Nucleus accumbens (tissue), 56 donors: ENCODE measurements at regions not wholly inside any gene's neighbourhood (a gene's known extent, or its start where the extent isn't known, plus 50 kb on each side); places are given as distances from the start of the nearest gene placed in this dataset.
"Not testable (repeated sequence)": the region's sequence is repeated elsewhere in the genome, so short reads cannot be mapped to it uniquely, and the experiment has no call there.

Source experiments
- DNase-seq, 56 donors: peaks; one replicate each; lab custom pipeline; 2025; lab: John Stamatoyannopoulos, UW

DNA sequence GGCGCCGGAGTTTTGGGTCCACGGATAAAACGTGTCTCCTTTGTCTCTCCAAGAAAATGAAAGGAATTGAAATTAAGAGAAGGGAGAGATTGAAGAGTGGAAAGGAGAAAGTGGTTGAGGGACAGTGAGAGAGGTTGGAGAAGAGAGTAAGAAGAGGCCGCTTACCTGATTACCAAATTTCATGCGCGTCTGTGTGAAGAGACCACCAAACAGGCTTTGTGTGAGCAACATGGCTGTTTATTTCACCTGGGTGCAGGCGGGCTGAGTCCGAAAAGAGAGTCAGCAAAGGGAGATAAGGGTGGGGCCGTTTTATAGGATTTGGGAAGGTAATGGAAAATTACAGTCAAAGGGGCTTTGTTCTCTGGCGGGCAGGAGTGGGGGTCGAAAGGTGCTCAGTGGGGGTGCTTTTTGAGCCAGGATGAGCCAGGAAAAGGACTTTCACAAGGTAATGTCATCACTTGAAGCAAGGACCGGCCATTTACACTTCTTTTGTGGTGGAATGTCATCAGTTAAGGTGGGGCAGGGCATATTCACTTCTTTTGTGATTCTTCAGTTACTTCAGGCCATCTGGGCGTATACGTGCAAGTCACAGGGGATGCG lies 113.0 kb upstream of the CDH11 start:
- not testable (repeated sequence) for DNase-seq

DNA sequence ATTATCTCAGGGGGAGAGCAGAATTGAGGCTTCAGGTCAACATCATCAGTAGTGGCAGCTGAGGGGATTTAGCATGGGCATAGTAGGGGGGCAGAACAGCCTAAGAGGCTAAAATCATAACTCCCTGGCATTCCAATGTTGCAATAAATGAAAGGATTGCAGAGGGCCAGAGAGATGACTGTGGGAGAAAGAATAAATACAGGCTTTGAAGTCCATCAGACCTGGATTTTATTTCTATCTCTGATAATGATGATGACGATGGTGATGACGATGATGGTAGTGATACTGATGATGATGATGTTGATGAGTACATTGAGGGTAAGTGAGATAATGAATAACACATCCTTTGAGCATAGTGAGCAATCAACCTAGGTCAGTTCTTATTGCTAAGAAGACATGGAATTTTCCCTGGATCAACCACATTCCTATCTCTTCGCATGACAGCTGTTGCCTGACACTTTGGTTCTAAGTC lies 107.4 kb upstream of the CDH11 start:
- no peak for DNase-seq

DNA sequence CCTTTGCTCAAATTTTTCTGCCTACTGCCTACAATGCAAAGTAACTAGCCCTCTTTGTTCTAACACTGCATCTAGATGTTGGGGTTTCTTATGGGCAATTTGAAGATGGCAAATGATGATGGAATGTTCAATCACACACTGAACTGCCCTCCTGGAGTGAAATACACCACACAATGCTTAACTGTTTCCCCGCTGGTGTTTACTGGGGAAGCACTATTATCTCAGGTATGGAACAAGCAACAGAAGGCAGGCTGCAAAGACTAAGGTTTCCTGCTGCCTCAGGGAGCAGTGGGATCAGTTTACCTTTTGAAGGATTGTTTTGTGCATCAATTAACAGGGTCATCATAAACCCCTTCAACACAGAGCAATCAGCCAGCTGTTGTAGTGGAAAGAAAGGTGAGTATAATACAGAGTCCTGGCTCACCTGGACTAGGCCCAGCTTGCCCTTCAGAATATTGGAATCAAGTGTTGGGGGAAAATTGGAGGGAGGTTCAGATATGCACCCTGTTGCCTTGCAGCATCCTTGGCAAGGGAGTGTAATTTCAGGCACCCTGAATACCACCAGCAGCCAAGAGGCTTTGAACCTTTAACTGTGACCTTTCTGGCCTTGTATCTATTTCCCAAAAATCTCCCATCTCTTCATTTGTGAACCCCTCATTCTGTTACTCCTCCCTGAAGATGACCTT lies 105.4 kb upstream of the CDH11 start:
- no peak for DNase-seq

DNA sequence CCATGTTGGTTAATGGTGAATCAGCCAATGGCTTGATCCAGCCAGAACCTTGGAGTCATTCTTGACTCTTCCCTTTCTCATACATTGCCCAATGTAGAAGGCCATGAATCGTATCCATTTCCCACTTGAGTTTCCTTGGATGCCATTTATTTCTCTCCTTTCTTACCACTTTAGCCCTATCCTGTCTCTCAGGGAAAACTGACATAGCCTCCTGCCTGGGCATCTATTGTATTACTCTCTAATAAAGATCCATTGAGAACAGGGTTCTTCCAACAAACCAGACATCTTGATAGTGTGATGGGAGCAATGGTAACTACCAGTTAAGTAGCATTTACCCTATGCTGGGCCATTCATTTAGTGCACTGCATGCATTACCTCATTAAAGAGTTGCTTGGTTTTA lies 104.2 kb upstream of the CDH11 start:
- DNase-seq: no peak

- no peak for DNase-seq
Measured at GRCh38 chr16:65225488-65225887, 103.6 kb upstream of the CDH11 start.

DNA sequence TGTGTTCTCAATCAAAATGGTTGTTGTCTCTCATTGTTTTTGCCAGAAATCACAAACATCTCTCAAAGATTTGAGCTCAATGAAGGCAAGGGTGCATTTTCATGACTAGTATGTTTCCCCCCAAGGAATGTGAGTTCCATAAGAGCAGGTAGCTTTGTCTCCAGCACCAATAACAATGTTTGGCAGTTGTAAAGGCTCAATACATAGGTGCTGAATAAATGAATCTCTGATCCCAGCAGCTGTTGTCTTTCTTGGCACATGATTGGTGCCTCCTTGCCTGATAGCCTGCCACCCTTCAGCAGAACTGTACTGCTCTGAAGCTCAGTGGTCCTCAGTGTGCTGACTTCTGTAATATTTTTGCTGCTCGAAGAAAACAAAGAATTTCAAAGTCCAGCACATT lies 103.1 kb upstream of the CDH11 start:
- DNase-seq: no peak

DNA sequence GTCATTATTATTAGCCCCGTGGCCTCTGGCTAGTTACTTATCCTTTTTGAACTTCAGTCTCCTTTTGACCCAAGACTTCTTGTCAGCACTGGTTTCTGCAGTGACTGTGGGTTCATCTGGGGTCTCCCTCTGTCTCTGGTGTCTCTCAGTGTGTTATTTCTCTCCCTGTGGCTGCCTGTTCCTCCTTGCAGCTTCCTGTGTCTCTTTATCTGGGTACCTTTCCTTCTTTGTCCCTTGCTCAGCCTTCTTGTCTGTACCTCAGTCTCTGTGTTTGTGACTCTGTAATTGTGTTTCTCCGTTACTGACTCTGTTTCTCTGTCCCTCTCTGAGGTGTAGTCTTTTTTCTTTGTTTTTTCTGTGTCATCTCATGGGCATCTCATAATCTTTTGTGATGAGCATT lies 102.6 kb upstream of the CDH11 start:
- DNase-seq: no peak

DNA sequence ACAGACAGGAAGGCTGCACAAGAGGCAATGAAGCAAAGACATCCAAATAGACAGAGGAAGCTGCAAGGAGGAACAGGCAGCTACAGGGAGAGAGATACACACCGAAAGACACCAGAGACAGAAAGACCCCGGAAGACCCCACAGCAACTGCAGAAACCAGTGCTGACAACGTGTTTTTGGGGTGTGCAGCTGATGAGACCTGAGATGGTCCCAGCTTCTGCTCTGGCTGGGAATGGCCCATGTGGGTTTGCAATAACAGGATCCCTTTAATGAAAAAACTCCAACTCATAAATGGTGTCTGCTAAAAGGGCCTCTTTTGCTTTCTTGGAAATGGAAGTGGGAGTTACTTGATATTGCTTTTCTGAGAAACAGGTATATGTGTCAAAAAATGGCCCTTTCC lies 101.5 kb upstream of the CDH11 start:
- no peak for DNase-seq

DNA sequence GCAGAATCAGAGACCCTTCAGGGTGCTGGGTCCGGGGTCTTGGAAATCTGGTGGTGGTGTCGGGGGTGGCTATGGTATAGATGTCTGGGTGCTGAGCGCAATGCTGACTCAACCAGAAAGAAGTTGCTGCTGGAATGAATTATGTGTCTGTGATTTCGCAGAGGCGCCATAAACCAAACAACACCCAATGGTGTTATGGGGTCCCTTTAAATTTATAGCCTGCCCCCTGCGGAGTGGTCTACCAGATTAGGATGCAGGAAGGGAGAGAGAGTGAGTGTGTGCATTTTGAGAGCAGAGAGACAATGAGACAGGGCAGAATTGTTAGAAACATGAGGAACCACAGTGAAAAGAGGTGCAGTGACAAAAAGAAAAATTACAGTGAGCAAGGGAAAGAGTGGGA lies 100.7 kb upstream of the CDH11 start:
- DNase-seq: no peak

GRCh38 chr16:65222049-65222448 lies 100.2 kb upstream of the CDH11 start:
- DNase-seq: no peak

DNA sequence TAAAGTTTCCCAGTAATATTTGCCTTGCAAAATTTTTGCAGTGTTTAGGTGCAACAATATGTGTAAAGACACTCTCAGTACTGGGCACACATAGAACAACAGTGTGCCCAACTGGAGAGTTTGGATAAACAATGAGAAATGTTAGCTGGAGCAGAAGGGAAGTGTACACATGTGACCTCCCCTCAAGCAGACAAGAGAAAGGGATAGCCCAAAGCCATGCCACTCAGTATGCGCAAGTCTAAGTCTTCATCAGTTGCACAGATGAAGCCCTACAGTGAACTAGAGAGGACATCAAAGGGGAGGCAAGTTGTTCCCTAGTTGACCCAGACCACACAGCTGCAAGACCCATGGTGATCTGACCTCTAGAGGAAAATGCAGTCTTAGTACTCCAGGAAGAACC lies 97.9 kb upstream of the CDH11 start:
- DNase-seq: no peak

DNA sequence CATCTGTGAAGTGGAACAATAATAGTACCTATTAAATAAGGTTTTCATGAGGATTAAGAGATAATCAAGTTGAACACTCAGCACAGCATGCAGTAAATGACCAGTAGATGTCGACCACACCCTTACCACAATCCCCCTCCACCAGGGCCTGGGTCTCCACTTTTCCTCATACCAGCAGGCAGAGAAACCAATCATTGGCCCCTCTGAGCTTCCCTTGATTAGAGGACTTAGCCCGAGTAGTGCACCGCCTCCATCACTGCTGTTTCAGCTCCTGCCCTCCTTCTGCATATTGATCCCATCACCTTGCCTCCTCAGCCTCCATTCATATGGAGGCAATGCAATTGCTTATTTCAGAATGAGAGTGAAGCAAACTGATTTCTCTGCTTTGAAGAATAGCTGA lies 96.5 kb upstream of the CDH11 start:
- DNase-seq: no peak

- DNase-seq: no peak
Measured at GRCh38 chr16:65213866-65214595, 92.2 kb upstream of the CDH11 start.

GRCh38 chr16:65212791-65213190 lies 90.9 kb upstream of the CDH11 start:
- no peak for DNase-seq

DNA sequence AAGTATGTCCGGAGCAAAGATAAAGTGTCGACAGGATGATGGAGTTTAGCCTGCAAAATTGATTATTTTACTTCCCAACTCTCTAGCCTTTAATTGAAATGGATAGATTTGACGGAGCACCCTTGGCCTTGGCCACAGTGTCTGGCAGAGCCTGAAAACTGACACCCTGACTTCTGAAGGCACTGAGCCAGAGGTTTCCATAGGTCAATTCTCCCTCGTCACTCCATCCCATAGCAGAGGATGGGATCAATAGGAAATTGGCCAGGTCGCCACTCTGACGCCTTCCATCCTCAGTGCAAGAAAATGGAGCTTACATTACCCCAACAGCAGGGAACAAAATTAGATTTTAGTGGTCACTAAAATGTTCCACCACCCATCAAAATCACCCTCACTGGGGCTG lies 90.4 kb upstream of the CDH11 start:
- DNase-seq: no peak

DNA sequence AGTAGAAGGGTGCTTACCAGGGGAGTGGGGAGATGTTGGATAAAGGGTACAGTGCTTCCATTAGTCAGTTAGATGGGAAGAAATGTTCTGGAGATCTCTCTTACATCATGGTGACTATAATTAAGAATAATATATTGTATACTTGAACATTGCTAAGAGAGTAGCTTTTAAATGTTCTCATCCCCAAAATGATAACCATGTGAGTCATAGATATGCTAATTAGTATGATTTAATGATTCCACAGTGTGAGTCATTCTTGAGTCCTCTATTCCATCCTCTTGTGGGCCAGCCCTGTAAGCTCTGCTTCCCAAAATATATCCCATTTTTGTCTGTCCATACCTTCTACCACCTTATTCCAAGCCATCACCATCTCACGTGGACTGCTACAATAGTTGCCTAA lies 80.6 kb upstream of the CDH11 start:
- DNase-seq: no peak

GRCh38 chr16:65201511-65201910 lies 79.6 kb upstream of the CDH11 start:
- no peak for DNase-seq

- DNase-seq: no peak
Measured at GRCh38 chr16:65200857-65201256, 79.0 kb upstream of the CDH11 start.

DNA sequence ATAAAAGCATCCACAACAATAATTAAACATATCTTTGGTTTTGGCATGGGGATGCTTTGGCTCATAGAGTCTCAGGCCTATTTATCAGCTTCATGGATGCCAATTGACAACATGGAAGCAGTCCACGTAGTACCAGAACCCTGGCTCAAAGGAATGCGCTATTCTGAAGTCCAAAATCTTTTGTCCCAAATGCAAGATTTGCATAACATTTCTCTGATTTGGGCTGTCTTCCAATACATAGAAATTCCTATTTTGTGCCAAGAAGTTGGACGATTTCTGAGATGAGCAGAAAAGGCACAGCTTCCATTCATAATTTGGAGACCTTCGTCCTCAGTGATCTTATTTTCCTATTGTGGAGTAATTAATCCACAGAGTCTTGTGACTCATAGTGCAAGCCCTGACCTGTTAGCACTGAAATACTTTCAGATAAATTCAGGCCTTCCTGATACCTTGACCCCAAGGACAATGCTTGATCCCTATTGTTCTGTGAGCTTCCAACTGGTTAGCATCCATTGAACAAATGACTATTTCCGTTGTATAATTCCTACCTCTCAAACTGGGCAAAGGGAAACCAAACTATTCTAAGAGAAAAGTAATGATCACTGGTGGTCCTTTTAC lies 78.4 kb upstream of the CDH11 start:
- DNase-seq: no peak

DNA sequence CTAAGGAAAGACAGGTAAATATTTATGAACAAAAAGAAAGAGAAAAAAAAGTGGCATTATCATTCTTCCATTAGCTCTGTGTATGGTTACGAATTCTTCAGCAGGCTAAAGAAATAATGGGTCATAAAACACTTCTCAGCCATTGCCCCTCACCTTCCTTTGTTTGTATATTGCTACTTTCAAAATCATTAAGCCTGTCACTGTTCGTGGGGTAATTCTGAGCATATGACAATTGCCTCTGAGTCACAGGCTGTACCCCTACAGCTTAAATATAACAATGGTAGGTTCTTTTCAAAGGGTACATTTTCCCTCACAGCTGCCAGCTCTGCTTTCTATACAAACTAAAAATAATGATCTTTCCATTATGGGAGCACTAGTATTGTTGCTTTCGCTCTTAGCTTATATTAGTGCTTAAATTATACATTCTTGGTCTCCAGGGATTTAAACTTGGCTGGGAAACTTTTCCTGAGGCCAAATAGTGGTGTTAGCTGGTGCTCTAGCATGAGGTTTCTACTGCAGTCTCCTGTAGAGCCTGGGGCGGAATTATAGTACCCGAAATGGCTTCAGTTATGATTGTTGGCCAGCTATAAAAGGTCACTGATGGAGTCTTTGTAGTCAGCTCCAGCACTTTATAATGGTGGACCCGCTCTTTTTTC lies 74.7 kb upstream of the CDH11 start:
- no peak for DNase-seq

- no peak for DNase-seq
Measured at GRCh38 chr16:65195998-65196397, 74.1 kb upstream of the CDH11 start.
